ENCODE measurements at regions not wholly inside any gene's neighbourhood (a gene's known extent, or its start where the extent isn't known, plus 50 kb on each side); places are given as distances from the start of the nearest gene placed in this dataset.

- H3K4me1 Mint-ChIP-seq, result no peaks in the 10 kb centered on the region
- no peak overlapping the region for H3K4me3 Mint-ChIP-seq
These were observed 249.3 kb downstream of the REEP3 start for GRCh38 chr10:63770523-63770922.

GRCh38 chr10:63772491-63772890 lies 251.3 kb downstream of the REEP3 start:
- H3K9me3 Mint-ChIP-seq, result no peaks in the 10 kb centered on the region
- DNase-seq, result no peak
- no peaks in the 10 kb centered on the region for H3K4me1 Mint-ChIP-seq
- H3K27me3 Mint-ChIP-seq, result peaks cover 22% of the 10 kb centered on the region
- no peak overlapping the region for H3K4me3 Mint-ChIP-seq
- no peaks in the 10 kb centered on the region for H3K36me3 Mint-ChIP-seq
- H3K27ac Mint-ChIP-seq, result no peak overlapping the region

More at GRCh38 chr10:63770523-63770922, 249.3 kb downstream of the REEP3 start:
- Mint-ChIP-seq H3K36me3 (no peaks in the 10 kb centered on the region), H3K27me3 (peaks cover 18% of the 10 kb centered on the region), H3K27ac (no peak overlapping the region), H3K9me3 (no peaks in the 10 kb centered on the region)
- no peak for DNase-seq

- Mint-ChIP-seq H3K9me3 (no peaks in the 10 kb centered on the region), H3K4me3 (no peak overlapping the region), H3K4me1 (no peaks in the 10 kb centered on the region), H3K27me3 (peaks cover 23% of the 10 kb centered on the region), H3K36me3 (no peaks in the 10 kb centered on the region), H3K27ac (no peak overlapping the region)
- DNase-seq, result no peak
These were observed 251.9 kb downstream of the REEP3 start for GRCh38 chr10:63773106-63773505.

GRCh38 chr10:63773962-63774361 lies 252.8 kb downstream of the REEP3 start:
- H3K4me3 Mint-ChIP-seq, result no peak overlapping the region
- peaks cover 25% of the 10 kb centered on the region for H3K27me3 Mint-ChIP-seq
- no peaks in the 10 kb centered on the region for H3K9me3 Mint-ChIP-seq
- H3K27ac Mint-ChIP-seq, result no peak overlapping the region
- H3K4me1 Mint-ChIP-seq, result no peaks in the 10 kb centered on the region
- DNase-seq, result no peak
- H3K36me3 Mint-ChIP-seq, result no peaks in the 10 kb centered on the region

GRCh38 chr10:63780101-63780500 lies 258.9 kb downstream of the REEP3 start:
- Mint-ChIP-seq H3K27ac (no peak overlapping the region), H3K4me1 (no peaks in the 10 kb centered on the region), H3K27me3 (peaks cover 30% of the 10 kb centered on the region), H3K36me3 (no peaks in the 10 kb centered on the region), H3K4me3 (no peak overlapping the region), H3K9me3 (no peaks in the 10 kb centered on the region)
- no peak for DNase-seq

- Mint-ChIP-seq H3K4me1 (no peaks in the 10 kb centered on the region), H3K27me3 (peaks cover 32% of the 10 kb centered on the region), H3K4me3 (no peak overlapping the region), H3K27ac (no peak overlapping the region), H3K9me3 (no peaks in the 10 kb centered on the region), H3K36me3 (peaks cover 1% of the 10 kb centered on the region)
- DNase-seq, result no peak
These were observed 260.0 kb downstream of the REEP3 start for GRCh38 chr10:63781226-63781625.

GRCh38 chr10:63783882-63784281 lies 262.7 kb downstream of the REEP3 start:
- Mint-ChIP-seq H3K27ac (no peak overlapping the region), H3K4me3 (no peak overlapping the region), H3K9me3 (no peaks in the 10 kb centered on the region), H3K27me3 (peaks cover 19% of the 10 kb centered on the region), H3K4me1 (no peaks in the 10 kb centered on the region), H3K36me3 (peaks cover 1% of the 10 kb centered on the region)
- no peak for DNase-seq

- peaks cover 1% of the 10 kb centered on the region for H3K9me3 Mint-ChIP-seq
- H3K27me3 Mint-ChIP-seq, result peaks cover 26% of the 10 kb centered on the region
- no peak for DNase-seq
- no peak overlapping the region for H3K4me3 Mint-ChIP-seq
- no peaks in the 10 kb centered on the region for H3K4me1 Mint-ChIP-seq
- no peak overlapping the region for H3K27ac Mint-ChIP-seq
- H3K36me3 Mint-ChIP-seq, result peaks cover 1% of the 10 kb centered on the region
These were observed 267.1 kb downstream of the REEP3 start for GRCh38 chr10:63788152-63788821.

GRCh38 chr10:63795094-63795860 lies 274.1 kb downstream of the REEP3 start:
- no peaks in the 10 kb centered on the region for H3K36me3 Mint-ChIP-seq
- peaks cover 15% of the 10 kb centered on the region for H3K27me3 Mint-ChIP-seq
- H3K4me1 Mint-ChIP-seq, result peaks cover 9% of the 10 kb centered on the region
- no peak overlapping the region for H3K27ac Mint-ChIP-seq
- no peak for DNase-seq
- H3K4me3 Mint-ChIP-seq, result no peak overlapping the region
- peaks cover under 1% of the 10 kb centered on the region for H3K9me3 Mint-ChIP-seq

- Mint-ChIP-seq H3K36me3 (no peaks in the 10 kb centered on the region), H3K4me1 (peaks cover 9% of the 10 kb centered on the region), H3K27me3 (peaks cover 5% of the 10 kb centered on the region), H3K9me3 (no peaks in the 10 kb centered on the region), H3K27ac (no peak overlapping the region), H3K4me3 (no peak overlapping the region)
- DNase-seq, result no peak
These were observed 277.6 kb downstream of the REEP3 start for GRCh38 chr10:63798599-63799498.

- Mint-ChIP-seq H3K36me3 (no peaks in the 10 kb centered on the region), H3K4me3 (no peak overlapping the region), H3K9me3 (no peaks in the 10 kb centered on the region), H3K4me1 (peaks cover 9% of the 10 kb centered on the region), H3K27me3 (peaks cover 5% of the 10 kb centered on the region), H3K27ac (no peak overlapping the region)
- no peak for DNase-seq
These were observed 278.5 kb downstream of the REEP3 start for GRCh38 chr10:63799521-63800300.

- Mint-ChIP-seq H3K27me3 (peaks cover 5% of the 10 kb centered on the region), H3K4me3 (no peak overlapping the region), H3K9me3 (no peaks in the 10 kb centered on the region), H3K4me1 (peaks cover 9% of the 10 kb centered on the region), H3K27ac (no peak overlapping the region), H3K36me3 (no peaks in the 10 kb centered on the region)
- DNase-seq, result no peak
These were observed 280.0 kb downstream of the REEP3 start for GRCh38 chr10:63801166-63801565.

GRCh38 chr10:63806330-63806729 lies 285.1 kb downstream of the REEP3 start:
- H3K36me3 Mint-ChIP-seq, result no peaks in the 10 kb centered on the region
- no peaks in the 10 kb centered on the region for H3K9me3 Mint-ChIP-seq
- no peaks in the 10 kb centered on the region for H3K4me1 Mint-ChIP-seq
- H3K27me3 Mint-ChIP-seq, result peaks cover 5% of the 10 kb centered on the region
- no peak for DNase-seq
- H3K27ac Mint-ChIP-seq, result no peak overlapping the region
- H3K4me3 Mint-ChIP-seq, result no peak overlapping the region

GRCh38 chr10:63812501-63812900 lies 291.3 kb downstream of the REEP3 start:
- no peak overlapping the region for H3K4me3 Mint-ChIP-seq
- H3K36me3 Mint-ChIP-seq, result no peaks in the 10 kb centered on the region
- H3K4me1 Mint-ChIP-seq, result no peaks in the 10 kb centered on the region
- no peak overlapping the region for H3K27ac Mint-ChIP-seq
- DNase-seq, result no peak
- H3K27me3 Mint-ChIP-seq, result peaks cover 10% of the 10 kb centered on the region
- no peaks in the 10 kb centered on the region for H3K9me3 Mint-ChIP-seq
